ENCODE measurements at regions not wholly inside any gene's neighbourhood (a gene's known extent, or its start where the extent isn't known, plus 50 kb on each side); places are given as distances from the start of the nearest gene placed in this dataset.

GRCh38 chr10:130652964-130653578 is 516.9 kb downstream of the GLRX3 start:
- H3K4me3 ChIP-seq: no peak overlapping the region
- TF ChIP-seq CTCF (IDR thresholded peaks at IDR 0.05; ENCODE audit: low read depth, low read length): no peak
- no peak overlapping the region for H3K27ac ChIP-seq
- no peaks in the 10 kb centered on the region for H3K4me1 ChIP-seq (ENCODE audit: low read depth)
- no peaks in the 10 kb centered on the region for H3K9me3 ChIP-seq (ENCODE audit: low read depth)
- no peak for DNase-seq (ENCODE audit: low read depth in 1 of 2, low spot score in 1 of 2)
- H3K36me3 ChIP-seq: no peaks in the 10 kb centered on the region
- no peaks in the 10 kb centered on the region for H3K27me3 ChIP-seq

DNA sequence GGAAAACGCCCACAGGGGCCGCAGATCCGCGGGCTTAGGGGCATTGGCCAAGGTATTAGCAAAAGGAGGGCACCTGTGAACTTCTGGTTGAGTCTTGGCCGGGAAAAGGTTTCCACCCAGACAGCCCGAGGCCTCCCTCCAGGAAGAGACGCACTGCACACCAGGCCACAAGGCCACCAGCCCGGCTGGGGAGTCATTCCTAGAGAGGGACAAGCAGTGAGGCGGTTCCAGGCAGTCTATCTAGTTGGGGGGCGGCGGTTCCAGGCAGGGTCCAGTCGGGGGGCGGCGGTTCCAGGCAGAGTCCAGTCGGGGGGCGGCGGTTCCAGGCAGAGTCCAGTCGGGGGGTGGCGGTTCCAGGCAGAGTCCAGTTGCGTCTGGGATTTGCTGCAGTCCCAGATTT is 518.5 kb downstream of the GLRX3 start:
- no peak for TF ChIP-seq CTCF (IDR thresholded peaks at IDR 0.05; ENCODE audit: low read depth, low read length)
- Histone ChIP-seq H3K9me3 (ENCODE audit: low read depth) (no peaks in the 10 kb centered on the region), H3K27ac (no peak overlapping the region), H3K27me3 (no peaks in the 10 kb centered on the region), H3K4me3 (no peak overlapping the region), H3K4me1 (ENCODE audit: low read depth) (no peaks in the 10 kb centered on the region), H3K36me3 (no peaks in the 10 kb centered on the region)
- DNase-seq (ENCODE audit: low read depth in 1 of 2, low spot score in 1 of 2): no peak

- H3K27me3 ChIP-seq: no peaks in the 10 kb centered on the region
- H3K9me3 ChIP-seq (ENCODE audit: low read depth): no peaks in the 10 kb centered on the region
- DNase-seq (ENCODE audit: low read depth in 1 of 2, low spot score in 1 of 2): no peak
- no peak for TF ChIP-seq CTCF (IDR thresholded peaks at IDR 0.05; ENCODE audit: low read depth, low read length)
- no peak overlapping the region for H3K27ac ChIP-seq
- no peaks in the 10 kb centered on the region for H3K36me3 ChIP-seq
- H3K4me3 ChIP-seq: no peak overlapping the region
- H3K4me1 ChIP-seq (ENCODE audit: low read depth): no peaks in the 10 kb centered on the region
Measured at GRCh38 chr10:130655313-130656186, 519.4 kb downstream of the GLRX3 start.

GRCh38 chr10:130656187-130656575 is 520.0 kb downstream of the GLRX3 start:
- Histone ChIP-seq H3K36me3 (no peaks in the 10 kb centered on the region), H3K27ac (no peak overlapping the region), H3K9me3 (ENCODE audit: low read depth) (no peaks in the 10 kb centered on the region), H3K4me1 (ENCODE audit: low read depth) (no peaks in the 10 kb centered on the region), H3K27me3 (no peaks in the 10 kb centered on the region), H3K4me3 (no peak overlapping the region)
- TF ChIP-seq CTCF (IDR thresholded peaks at IDR 0.05; ENCODE audit: low read depth, low read length): no peak
- no peak for DNase-seq (ENCODE audit: low read depth in 1 of 2, low spot score in 1 of 2)

- no peak for TF ChIP-seq CTCF (IDR thresholded peaks at IDR 0.05; ENCODE audit: low read depth, low read length)
- Histone ChIP-seq H3K9me3 (ENCODE audit: low read depth) (no peaks in the 10 kb centered on the region), H3K27me3 (no peaks in the 10 kb centered on the region), H3K4me1 (ENCODE audit: low read depth) (no peaks in the 10 kb centered on the region), H3K4me3 (no peak overlapping the region), H3K36me3 (no peaks in the 10 kb centered on the region), H3K27ac (no peak overlapping the region)
- DNase-seq (ENCODE audit: low read depth in 1 of 2, low spot score in 1 of 2): no peak
Measured at GRCh38 chr10:130656582-130657133, 520.5 kb downstream of the GLRX3 start.
